DND-41 (cell line): ENCODE measurements at regions not wholly inside any gene's neighbourhood (a gene's known extent, or its start where the extent isn't known, plus 50 kb on each side); places are given as distances from the start of the nearest gene placed in this dataset.
A peak's percentile ranks its signal among the peaks of the same experiment; 100 is the strongest.

Experiments used
- ATAC-seq: fragments of 200-7000 bp; cut with Tn5 transposase; 3 replicates; pipeline ENCODE4 v1.9.1; 2021; ENCODE audit warnings: low read depth; ENCODE audit not compliant: insufficient read depth
- DNase-seq: peaks from one replicate; pipeline ENCODE4 v3.0.0-alpha.2; 2020
- H2AFZ ChIP-seq: 2 replicates; pipeline ENCODE4 v1.6.0; 2012; ENCODE audit warnings: low read depth, low read length
- H3K27ac ChIP-seq: 2 replicates; pipeline ENCODE4 v1.5.1; 2012; ENCODE audit warnings: low read length, inconsistent platforms
- H3K27me3 ChIP-seq: fragments of 200-600 bp; sonication (generic); 2 replicates; pipeline ENCODE4 v1.6.0; 2012; ENCODE audit warnings: low read length, mild to moderate bottlenecking, inconsistent platforms; ENCODE audit not compliant: insufficient read depth, poor library complexity
- H3K36me3 ChIP-seq: 2 replicates; pipeline ENCODE4 v1.5.1; 2012; ENCODE audit warnings: low read length, inconsistent platforms; ENCODE audit not compliant: insufficient read depth
- H3K4me1 ChIP-seq: 2 replicates; pipeline ENCODE4 v1.5.1; 2012; ENCODE audit warnings: mild to moderate bottlenecking, low read length; ENCODE audit not compliant: insufficient read depth
- H3K4me2 ChIP-seq: 2 replicates; pipeline ENCODE4 v1.6.0; 2012; ENCODE audit warnings: mild to moderate bottlenecking, moderate library complexity, low read length, inconsistent platforms; ENCODE audit not compliant: insufficient read depth
- H3K4me3 ChIP-seq, 2 experiments: fragments of 200-600 bp in 1 of 2; shearing (Covaris generic) in 1 of 2; 2 replicates each; pipeline ENCODE4 v1.5.1; 2012 to 2016; ENCODE audit warnings: inconsistent platforms in 2 of 2, low read length in 2 of 2, mild to moderate bottlenecking in 2 of 2, low read depth in 1 of 2, moderate library complexity in 1 of 2
- H3K79me2 ChIP-seq: 2 replicates; pipeline ENCODE4 v1.6.0; 2012; ENCODE audit warnings: low read length, inconsistent platforms; ENCODE audit not compliant: insufficient read depth
- H3K9ac ChIP-seq: 2 replicates; pipeline ENCODE4 v1.6.0; 2012; ENCODE audit warnings: low read depth, mild to moderate bottlenecking, inconsistent platforms, low read length, moderate library complexity
- H3K9me3 ChIP-seq: 2 replicates; pipeline ENCODE4 v1.5.1; 2012; ENCODE audit warnings: low read length, moderate library complexity, mild to moderate bottlenecking, inconsistent platforms; ENCODE audit not compliant: insufficient read depth, severe bottlenecking
- H4K20me1 ChIP-seq: 2 replicates; pipeline ENCODE4 v1.6.0; 2012; ENCODE audit warnings: low read length; ENCODE audit not compliant: insufficient read depth
- CTCF ChIP-seq: IDR thresholded peaks from 2 replicates; pipeline ENCODE4 v1.5.1; 2012; ENCODE audit warnings: borderline replicate concordance, low read length, moderate library complexity, mild to moderate bottlenecking; ENCODE audit not compliant: poor library complexity, severe bottlenecking; ENCODE audit errors: extremely low read depth
- EZH2 ChIP-seq: IDR thresholded peaks from 3 replicates; pipeline ENCODE4 v1.6.1; 2012; ENCODE audit warnings: borderline replicate concordance, low read depth, mild to moderate bottlenecking, moderate library complexity, low read length, inconsistent platforms; ENCODE audit not compliant: severe bottlenecking

DNA sequence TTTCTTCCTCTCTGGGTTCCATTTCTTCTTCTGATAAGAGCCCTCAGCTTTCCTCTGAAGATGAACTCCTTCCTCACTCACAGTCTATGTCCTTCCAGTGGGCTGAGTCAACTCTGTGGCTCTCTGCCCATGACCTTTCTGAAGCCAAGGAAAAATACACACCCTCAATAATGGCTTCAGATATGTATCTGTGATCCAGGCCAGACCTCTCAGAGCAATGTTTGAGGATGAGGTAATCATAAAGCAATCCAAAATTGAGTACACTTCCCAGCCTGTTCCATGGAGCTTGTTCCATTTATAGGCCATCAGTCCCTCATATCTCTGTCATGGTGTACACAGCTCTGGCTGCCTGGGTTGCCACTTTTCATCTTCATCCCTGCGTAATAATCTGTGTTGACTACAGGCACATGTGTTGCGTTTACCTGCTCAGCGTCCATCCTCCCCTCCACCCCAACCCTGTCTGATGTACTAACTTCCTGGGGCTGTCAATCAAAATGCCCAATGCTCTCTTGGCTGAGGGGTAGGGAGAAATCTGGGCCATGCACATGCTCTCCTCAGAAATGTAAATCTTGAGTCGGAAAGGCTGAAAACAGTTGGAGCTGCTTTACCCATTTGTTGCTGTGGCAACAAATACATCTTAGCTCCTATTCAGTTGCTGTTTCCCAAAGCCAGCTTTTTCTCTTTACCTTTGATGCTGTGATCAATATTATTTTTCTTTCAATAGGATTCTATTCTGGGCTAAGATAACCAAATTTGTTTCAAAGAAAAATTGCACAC lies 377.8 kb upstream of the TMEM132C start:
- ATAC-seq = no peak
- no peak overlapping the region for H3K4me2 ChIP-seq
- no peak for TF ChIP-seq EZH2
- no peak for TF ChIP-seq CTCF

GRCh38 chr12:127893895-127894609 lies 372.9 kb upstream of the TMEM132C start:
- Histone ChIP-seq H3K4me1 (no peaks in the 10 kb centered on the region), H3K4me3 (no peak overlapping the region), H3K79me2 (no peaks in the 10 kb centered on the region), H3K36me3 (no peaks in the 10 kb centered on the region), H3K27ac (no peak overlapping the region), H3K9ac (no peak overlapping the region), H3K27me3 (no peaks in the 10 kb centered on the region), H2AFZ (no peak overlapping the region), H3K4me2 (no peak overlapping the region), H4K20me1 (no peaks in the 10 kb centered on the region), H3K9me3 (no peaks in the 10 kb centered on the region)
- DNase-seq (peak; percentile 4), ATAC-seq (no peak)
- TF ChIP-seq EZH2 = no peak
- peak; percentile 52 for TF ChIP-seq CTCF

More for the DNA sequence above, 377.8 kb upstream of the TMEM132C start:
- H3K27me3 ChIP-seq = no peaks in the 10 kb centered on the region
- no peaks in the 10 kb centered on the region for H3K4me1 ChIP-seq
- H3K4me3 ChIP-seq = no peak overlapping the region
- no peaks in the 10 kb centered on the region for H3K9me3 ChIP-seq
- H3K79me2 ChIP-seq = no peaks in the 10 kb centered on the region
- no peaks in the 10 kb centered on the region for H4K20me1 ChIP-seq
- no peaks in the 10 kb centered on the region for H3K36me3 ChIP-seq
- no peak overlapping the region for H3K9ac ChIP-seq
- no peak overlapping the region for H3K27ac ChIP-seq
- no peak for DNase-seq
- H2AFZ ChIP-seq = no peak overlapping the region

DNA sequence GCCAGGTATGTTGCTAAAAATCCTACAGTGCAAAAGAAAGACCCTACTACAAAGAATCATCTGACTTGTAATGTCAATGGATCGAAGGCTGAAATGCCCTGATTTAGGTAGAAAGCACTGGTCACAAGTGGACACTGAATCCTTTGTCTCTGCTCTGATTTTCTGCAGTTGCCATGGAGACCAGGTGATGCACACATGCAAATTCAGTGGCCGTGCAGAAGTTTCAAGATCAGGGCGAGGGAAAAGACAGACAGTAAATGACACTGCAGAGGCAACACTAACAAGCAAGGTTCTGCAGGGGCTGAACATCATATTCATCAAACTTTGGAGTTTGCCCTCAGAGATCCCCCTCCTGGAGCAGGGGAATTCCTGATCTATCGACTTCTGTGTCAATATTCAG lies 370.3 kb upstream of the TMEM132C start:
- Histone ChIP-seq H3K36me3 (no peaks in the 10 kb centered on the region), H3K4me2 (no peak overlapping the region), H2AFZ (no peak overlapping the region), H3K27me3 (no peaks in the 10 kb centered on the region), H3K9me3 (no peaks in the 10 kb centered on the region), H3K9ac (no peak overlapping the region), H3K4me1 (no peaks in the 10 kb centered on the region), H3K79me2 (no peaks in the 10 kb centered on the region), H3K27ac (no peak overlapping the region), H3K4me3 (no peak overlapping the region), H4K20me1 (no peaks in the 10 kb centered on the region)
- no peak for DNase-seq
- TF ChIP-seq CTCF (no peak), EZH2 (no peak)
- no peak for ATAC-seq
